SK-N-SH (cell line): ENCODE measurements at regions not wholly inside any gene's neighbourhood (a gene's known extent, or its start where the extent isn't known, plus 50 kb on each side); places are given as distances from the start of the nearest gene placed in this dataset.

ENCODE experiments used
- CTCF ChIA-PET: fragments of 300-600, 350-600 bp; formaldehyde crosslinking; extraction: SDS; loops from one replicate; lab custom pipeline; 2021; lab: Yijun Ruan, JAX
- POLR2A ChIA-PET: fragments of 350-600 bp; sonication (Branson Sonifier 250); formaldehyde crosslinking; extraction: SDS; loops from one replicate; lab custom pipeline; 2020; ENCODE audit warnings: antibody characterized with exemption, inconsistent platforms; lab: Yijun Ruan, JAX
- DNase-seq: peaks from one replicate; pipeline ENCODE4 v3.0.0; 2012
- H2AFZ ChIP-seq: fragments of 200-600 bp; sonication (generic); 2 replicates; pipeline ENCODE4 v1.8.1; 2016; ENCODE audit warnings: antibody characterized with exemption, mild to moderate bottlenecking, low read depth
- H3F3A ChIP-seq: fragments of 200-600 bp; sonication (generic); replicated peaks from 2 replicates; pipeline ENCODE3; 2016; ENCODE audit warnings: antibody characterized with exemption, mild to moderate bottlenecking; ENCODE audit not compliant: insufficient read depth
- H3K27ac ChIP-seq, 2 experiments: fragments of 200-500 bp in 1 of 2; fragments of 200-600 bp in 1 of 2; sonication (Bioruptor generic) in 1 of 2; sonication (generic), shearing (Covaris generic) in 1 of 2; 2 replicates each; pipeline versions ENCODE4 v1.5.1 to v1.6.1; 2014 to 2016; ENCODE audit warnings: low read depth in 2 of 2, inconsistent platforms in 1 of 2, low read length in 1 of 2, mild to moderate bottlenecking in 1 of 2, mixed read lengths in 1 of 2
- H3K27me3 ChIP-seq: fragments of 200-600 bp; sonication (generic), shearing (Covaris generic); 2 replicates; pipeline ENCODE4 v1.6.1; 2016; ENCODE audit warnings: mixed run types; ENCODE audit not compliant: insufficient read depth
- H3K36me3 ChIP-seq, 2 experiments: fragments of 200-500 bp in 1 of 2; fragments of 200-600 bp in 1 of 2; sonication (Bioruptor generic) in 1 of 2; sonication (generic) in 1 of 2; replicated peaks in 1 of 2; 2 replicates each; pipeline versions ENCODE3 to v1.5.1; 2014 to 2016; ENCODE audit warnings: low read length in 1 of 2, mild to moderate bottlenecking in 1 of 2; ENCODE audit not compliant: insufficient read depth in 2 of 2, control insufficient read depth in 1 of 2
- H3K4me1 ChIP-seq, 2 experiments: fragments of 200-500 bp in 1 of 2; fragments of 200-600 bp in 1 of 2; sonication (Bioruptor generic) in 1 of 2; sonication (generic), shearing (Covaris generic) in 1 of 2; 2 replicates each; pipeline versions ENCODE4 v1.5.1 to v1.6.1; 2014 to 2016; ENCODE audit warnings: low read depth in 1 of 2, low read length in 1 of 2, mixed run types in 1 of 2; ENCODE audit not compliant: insufficient read depth in 2 of 2, control insufficient read depth in 1 of 2
- H3K4me2 ChIP-seq: fragments of 200-600 bp; sonication (generic), shearing (Covaris generic); 2 replicates; pipeline ENCODE4 v1.6.1; 2017; ENCODE audit warnings: mixed run types
- H3K4me3 ChIP-seq, 2 experiments: fragments of 200-500 bp in 1 of 2; fragments of 200-600 bp in 1 of 2; sonication (Bioruptor generic) in 1 of 2; sonication (generic), shearing (Covaris generic) in 1 of 2; 2 replicates each; pipeline versions ENCODE4 v1.5.1 to v1.8.1; 2014 to 2016; ENCODE audit warnings: low read depth in 2 of 2, inconsistent platforms in 1 of 2, low read length in 1 of 2, mild to moderate bottlenecking in 1 of 2, mixed read lengths in 1 of 2, moderate library complexity in 1 of 2
- H3K79me2 ChIP-seq: fragments of 200-600 bp; sonication (generic); 2 replicates; pipeline ENCODE4 v1.8.1; 2017; ENCODE audit warnings: mild to moderate bottlenecking; ENCODE audit not compliant: insufficient read depth
- H3K9ac ChIP-seq: fragments of 200-600 bp; sonication (generic); 2 replicates; pipeline ENCODE4 v1.6.1; 2017; ENCODE audit warnings: mixed run types
- H3K9me2 ChIP-seq: fragments of 200-600 bp; sonication (generic); 2 replicates; pipeline ENCODE4 v1.6.1; 2017; ENCODE audit warnings: mixed run types
- H3K9me3 ChIP-seq: fragments of 200-600 bp; sonication (generic); 2 replicates; pipeline ENCODE4 v1.6.1; 2017; ENCODE audit warnings: mixed run types, mild to moderate bottlenecking, moderate library complexity
- H4K20me1 ChIP-seq: fragments of 200-600 bp; sonication (generic); 2 replicates; pipeline ENCODE4 v1.6.1; 2017; ENCODE audit warnings: mild to moderate bottlenecking, mixed run types; ENCODE audit not compliant: insufficient read depth
- EZH2phosphoT487 ChIP-seq: fragments of 200-600 bp; sonication (generic); IDR thresholded peaks from 2 replicates; pipeline ENCODE4 v1.6.1; 2017; ENCODE audit warnings: low read depth, mixed run types, mild to moderate bottlenecking, antibody characterized with exemption, moderate library complexity, borderline replicate concordance
- FOXM1 ChIP-seq: IDR thresholded peaks from 2 replicates; pipeline ENCODE4 v1.4.0; 2012; ENCODE audit warnings: low read depth, mild to moderate bottlenecking
- IRF3 ChIP-seq: fragments of 150-350 bp; IDR thresholded peaks from 2 replicates; pipeline ENCODE4 v1.6.1; 2016; ENCODE audit warnings: mild to moderate bottlenecking, low read depth, low read length
- PBX3 ChIP-seq: IDR thresholded peaks from 2 replicates; pipeline ENCODE4; 2012
- RCOR1 ChIP-seq: fragments of 150-350 bp; IDR thresholded peaks from 2 replicates; pipeline ENCODE4 v1.6.1; 2017; ENCODE audit warnings: antibody characterized with exemption, low read length
- WGBS: methylation state at CpG from one replicate; pipeline ENCODE4 v1.1.6; 2017; ENCODE audit warnings: low lambda C conversion rate; 5-methylcytosine and 5-hydroxymethylcytosine counted together
- TF ChIP-seq, protein P1 (sequence below): fragments of 200-600 bp; sonication (generic); IDR thresholded peaks from 2 replicates; pipeline ENCODE4 v1.6.1; 2017; ENCODE audit warnings: antibody characterized with exemption, mild to moderate bottlenecking, moderate library complexity

DNA sequence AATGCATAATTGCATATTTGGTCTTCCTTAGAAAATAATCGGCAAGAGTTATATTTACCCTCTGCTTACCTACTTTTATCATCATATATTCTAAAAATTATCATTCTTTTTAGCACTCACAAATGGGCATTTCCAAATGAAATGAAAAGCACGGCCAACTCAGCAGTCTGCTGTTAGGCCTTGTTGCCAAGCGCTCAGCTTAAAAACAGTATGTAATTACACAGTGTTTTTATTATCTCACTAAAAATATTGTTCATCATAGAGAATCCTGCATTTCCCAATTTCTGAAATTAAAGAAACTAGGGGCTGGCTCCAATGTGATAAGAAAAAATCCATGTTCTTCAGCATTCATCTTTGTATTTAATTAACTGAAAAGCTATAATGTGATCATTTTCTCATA is 391.7 kb upstream of the ADARB2 start (continued):
- TF ChIP-seq, protein P1, sequence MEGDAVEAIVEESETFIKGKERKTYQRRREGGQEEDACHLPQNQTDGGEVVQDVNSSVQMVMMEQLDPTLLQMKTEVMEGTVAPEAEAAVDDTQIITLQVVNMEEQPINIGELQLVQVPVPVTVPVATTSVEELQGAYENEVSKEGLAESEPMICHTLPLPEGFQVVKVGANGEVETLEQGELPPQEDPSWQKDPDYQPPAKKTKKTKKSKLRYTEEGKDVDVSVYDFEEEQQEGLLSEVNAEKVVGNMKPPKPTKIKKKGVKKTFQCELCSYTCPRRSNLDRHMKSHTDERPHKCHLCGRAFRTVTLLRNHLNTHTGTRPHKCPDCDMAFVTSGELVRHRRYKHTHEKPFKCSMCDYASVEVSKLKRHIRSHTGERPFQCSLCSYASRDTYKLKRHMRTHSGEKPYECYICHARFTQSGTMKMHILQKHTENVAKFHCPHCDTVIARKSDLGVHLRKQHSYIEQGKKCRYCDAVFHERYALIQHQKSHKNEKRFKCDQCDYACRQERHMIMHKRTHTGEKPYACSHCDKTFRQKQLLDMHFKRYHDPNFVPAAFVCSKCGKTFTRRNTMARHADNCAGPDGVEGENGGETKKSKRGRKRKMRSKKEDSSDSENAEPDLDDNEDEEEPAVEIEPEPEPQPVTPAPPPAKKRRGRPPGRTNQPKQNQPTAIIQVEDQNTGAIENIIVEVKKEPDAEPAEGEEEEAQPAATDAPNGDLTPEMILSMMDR = no peak
- TF ChIP-seq EZH2phosphoT487 = no peak

- Histone ChIP-seq H3K9ac (no peak overlapping the region), H3K27ac (no peak overlapping the region), H3K4me1 (no peaks in the 10 kb centered on the region), H4K20me1 (no peaks in the 10 kb centered on the region), H3K9me2 (no peaks in the 10 kb centered on the region), H2AFZ (no peak overlapping the region), H3F3A (no peaks in the 10 kb centered on the region), H3K4me3 (no peak overlapping the region), H3K36me3 (no peaks in the 10 kb centered on the region), H3K79me2 (no peaks in the 10 kb centered on the region), H3K4me2 (no peak overlapping the region), H3K9me3 (0 out of 2 replicates have a peak, but pooled peaks cover 4% of the 10 kb centered on the region), H3K27me3 (no peaks in the 10 kb centered on the region)
- ChIA-PET POLR2A (no interaction called here), CTCF (no interaction called here)
- no peak for DNase-seq
- TF ChIP-seq IRF3 (no peak), PBX3 (no peak)
- 35% methylated on average over 11 of the region's 11 CpGs for WGBS
Measured at GRCh38 chr10:2124135-2124534, 386.8 kb upstream of the ADARB2 start.

GRCh38 chr10:2122431-2123124 is 385.3 kb upstream of the ADARB2 start:
- no peak overlapping the region for H3K4me3 ChIP-seq
- TF ChIP-seq RCOR1 (no peak), FOXM1 (no peak)

More at GRCh38 chr10:2122431-2123124, 385.3 kb upstream of the ADARB2 start:
- Histone ChIP-seq H3K36me3 (no peaks in the 10 kb centered on the region), H3K9ac (no peak overlapping the region), H3K4me1 (no peaks in the 10 kb centered on the region), H3K27ac (no peak overlapping the region), H3K27me3 (no peaks in the 10 kb centered on the region), H3K4me2 (no peak overlapping the region), H3F3A (no peaks in the 10 kb centered on the region), H2AFZ (no peak overlapping the region), H3K79me2 (no peaks in the 10 kb centered on the region), H4K20me1 (no peaks in the 10 kb centered on the region), H3K9me3 (no peaks in the 10 kb centered on the region), H3K9me2 (no peaks in the 10 kb centered on the region)
- ChIA-PET POLR2A (no interaction called here), CTCF (interaction anchor here (1.0 kb wide), 1 partner anchor 14 kb away, joined by 3 read pairs; no protein-coding TSS in a partner anchor)
- no peak for DNase-seq
- WGBS = 35% methylated on average over 8 of the region's 8 CpGs
